Neural progenitor cell (in vitro differentiated cells): ENCODE measurements at regions not wholly inside any gene's neighbourhood (a gene's known extent, or its start where the extent isn't known, plus 50 kb on each side); places are given as distances from the start of the nearest gene placed in this dataset.

Source experiments
- EZH2 ChIP-seq: fragments of 200-600 bp; sonication (generic); IDR thresholded peaks from 2 replicates; pipeline ENCODE4 v1.6.1; 2017; ENCODE audit warnings: antibody characterized with exemption, mild to moderate bottlenecking, moderate library complexity
- EZH2phosphoT487 ChIP-seq: fragments of 200-600 bp; sonication (generic); IDR thresholded peaks from 2 replicates; pipeline ENCODE4 v1.6.1; 2017; ENCODE audit warnings: antibody characterized with exemption
- TF ChIP-seq, protein P1 (sequence below): fragments of 200-600 bp; sonication (generic); IDR thresholded peaks from 2 replicates; pipeline ENCODE4 v1.5.1; 2017; ENCODE audit warnings: antibody characterized with exemption, mild to moderate bottlenecking

- TF ChIP-seq, protein P1, sequence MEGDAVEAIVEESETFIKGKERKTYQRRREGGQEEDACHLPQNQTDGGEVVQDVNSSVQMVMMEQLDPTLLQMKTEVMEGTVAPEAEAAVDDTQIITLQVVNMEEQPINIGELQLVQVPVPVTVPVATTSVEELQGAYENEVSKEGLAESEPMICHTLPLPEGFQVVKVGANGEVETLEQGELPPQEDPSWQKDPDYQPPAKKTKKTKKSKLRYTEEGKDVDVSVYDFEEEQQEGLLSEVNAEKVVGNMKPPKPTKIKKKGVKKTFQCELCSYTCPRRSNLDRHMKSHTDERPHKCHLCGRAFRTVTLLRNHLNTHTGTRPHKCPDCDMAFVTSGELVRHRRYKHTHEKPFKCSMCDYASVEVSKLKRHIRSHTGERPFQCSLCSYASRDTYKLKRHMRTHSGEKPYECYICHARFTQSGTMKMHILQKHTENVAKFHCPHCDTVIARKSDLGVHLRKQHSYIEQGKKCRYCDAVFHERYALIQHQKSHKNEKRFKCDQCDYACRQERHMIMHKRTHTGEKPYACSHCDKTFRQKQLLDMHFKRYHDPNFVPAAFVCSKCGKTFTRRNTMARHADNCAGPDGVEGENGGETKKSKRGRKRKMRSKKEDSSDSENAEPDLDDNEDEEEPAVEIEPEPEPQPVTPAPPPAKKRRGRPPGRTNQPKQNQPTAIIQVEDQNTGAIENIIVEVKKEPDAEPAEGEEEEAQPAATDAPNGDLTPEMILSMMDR, result no peak
- no peak for TF ChIP-seq EZH2
- no peak for TF ChIP-seq EZH2phosphoT487
Observed at GRCh38 chr6:170137911-170138910, 152.7 kb downstream of the DLL1 start.
